Endothelial cell of umbilical vein (primary cell): ENCODE measurements at regions not wholly inside any gene's neighbourhood (a gene's known extent, or its start where the extent isn't known, plus 50 kb on each side); places are given as distances from the start of the nearest gene placed in this dataset.

Experiments used
- BruUV-seq: library from RNA; stranded (reverse); fragments of 400-500 nt; replicated peaks from 2 replicates; lab custom pipeline; 2021; lab: Mats Ljungman, UMichigan
- CTCF ChIA-PET: fragments of 300-600, 350-600 bp; sonication (Branson Sonifier 250); formaldehyde crosslinking; loops from one replicate; lab custom pipeline; 2021; ENCODE audit warnings: antibody characterized with exemption, inconsistent platforms; lab: Charles Lee
- POLR2A ChIA-PET: fragments of 300-600, 350-600 bp; sonication (Branson Sonifier 250); formaldehyde crosslinking; loops from one replicate; lab custom pipeline; 2021; ENCODE audit warnings: antibody characterized with exemption, inconsistent platforms; lab: Charles Lee
- DNase-seq: peaks from one replicate; pipeline ENCODE4 v3.0.0-alpha.2; 2011; ENCODE audit warnings: low read depth, low spot score
- FAIRE-seq: peaks from 2 replicates; lab custom pipeline; 2011; peaks lifted over from hg19 to GRCh38; lab: Jason Lieb, UNC
- H2AFZ ChIP-seq: 2 replicates; pipeline ENCODE4 v1.6.0; 2012; ENCODE audit warnings: low read depth, low read length, control low read depth, inconsistent platforms
- H3K27ac ChIP-seq: 2 replicates; pipeline ENCODE4 v1.5.1; 2011; ENCODE audit warnings: low read depth, mild to moderate bottlenecking, control low read depth, low read length, moderate library complexity; ENCODE audit not compliant: insufficient read depth
- H3K27me3 ChIP-seq, 2 experiments: 2 replicates each; pipeline versions ENCODE4 v1.6.0 to v1.6.1; 2011; ENCODE audit warnings: low read length in 2 of 2, mixed read lengths in 1 of 2; ENCODE audit not compliant: control insufficient read depth in 2 of 2, insufficient read depth in 2 of 2
- H3K36me3 ChIP-seq, 2 experiments: 2 replicates in 1 of 2; 3 replicates in 1 of 2; pipeline ENCODE4 v1.5.1; 2011; ENCODE audit warnings: low read length in 2 of 2, mild to moderate bottlenecking in 1 of 2, moderate library complexity in 1 of 2; ENCODE audit not compliant: control insufficient read depth in 2 of 2, insufficient read depth in 2 of 2; ENCODE audit errors: extremely low read depth in 1 of 2
- H3K4me1 ChIP-seq: 3 replicates; pipeline ENCODE4 v1.5.1; 2011; ENCODE audit warnings: mild to moderate bottlenecking, low read length; ENCODE audit not compliant: control insufficient read depth, insufficient read depth; ENCODE audit errors: extremely low read depth
- H3K4me2 ChIP-seq: 2 replicates; pipeline ENCODE4 v1.6.1; 2011; ENCODE audit warnings: low read length, control low read depth, mixed read lengths; ENCODE audit not compliant: insufficient read depth
- H3K4me3 ChIP-seq, 3 experiments: fragments of 200-600 bp in 1 of 3; sonication (generic), shearing (Covaris generic) in 1 of 3; replicated peaks in 1 of 3; 2 replicates each; pipeline ENCODE4 v1.5.1; 2011 to 2016; ENCODE audit warnings: control low read depth in 3 of 3, low read length in 3 of 3, mild to moderate bottlenecking in 2 of 3, inconsistent platforms in 1 of 3, low read depth in 1 of 3, moderate library complexity in 1 of 3; ENCODE audit not compliant: insufficient read depth in 1 of 3
- H3K79me2 ChIP-seq: 2 replicates; pipeline ENCODE4 v1.6.0; 2012; ENCODE audit warnings: low read length, inconsistent platforms; ENCODE audit not compliant: control insufficient read depth, insufficient read depth
- H3K9ac ChIP-seq: replicated peaks from 2 replicates; pipeline ENCODE3; 2011; ENCODE audit warnings: low read length, control low read depth; ENCODE audit not compliant: insufficient read depth; ENCODE audit errors: extremely low read depth
- H3K9me1 ChIP-seq: replicated peaks from 3 replicates; pipeline ENCODE4 v1.6.0; 2011; ENCODE audit warnings: mild to moderate bottlenecking, low read length; ENCODE audit not compliant: control insufficient read depth, insufficient read depth; ENCODE audit errors: extremely low read depth
- H3K9me3 ChIP-seq: replicated peaks from 2 replicates; pipeline ENCODE4 v1.5.1; 2012; ENCODE audit warnings: low read length, inconsistent platforms; ENCODE audit not compliant: control insufficient read depth, insufficient read depth
- H4K20me1 ChIP-seq: replicated peaks from 2 replicates; pipeline ENCODE3; 2011; ENCODE audit warnings: mild to moderate bottlenecking, low read length; ENCODE audit not compliant: control insufficient read depth, insufficient read depth; ENCODE audit errors: extremely low read depth
- EZH2 ChIP-seq: IDR thresholded peaks from 2 replicates; pipeline ENCODE4 v1.6.1; 2012; ENCODE audit warnings: borderline replicate concordance, low read depth, mild to moderate bottlenecking, moderate library complexity, low read length, inconsistent platforms; ENCODE audit not compliant: severe bottlenecking
- FOS ChIP-seq: IDR thresholded peaks from 2 replicates; pipeline ENCODE4 v1.6.1; 2011; ENCODE audit warnings: mild to moderate bottlenecking, low read length, moderate library complexity, borderline replicate concordance; ENCODE audit not compliant: insufficient read depth
- GATA2 ChIP-seq: IDR thresholded peaks from 2 replicates; pipeline ENCODE4 v1.7.0; 2011; ENCODE audit warnings: low read depth, mild to moderate bottlenecking, moderate library complexity, mixed read lengths, low read length; ENCODE audit not compliant: insufficient read length, insufficient read depth
- JUN ChIP-seq: IDR thresholded peaks from 2 replicates; pipeline ENCODE4 v1.6.1; 2011; ENCODE audit warnings: borderline replicate concordance, low read depth; ENCODE audit not compliant: insufficient read length, insufficient read depth
- MAX ChIP-seq: IDR thresholded peaks from 2 replicates; pipeline ENCODE4 v1.6.1; 2011; ENCODE audit not compliant: insufficient read depth, insufficient read length
- MYC ChIP-seq: IDR thresholded peaks from one replicate; pipeline ENCODE4 v1.6.1; 2011; ENCODE audit warnings: mild to moderate bottlenecking, low read depth, low read length
- POLR2A ChIP-seq: IDR thresholded peaks from 2 replicates; pipeline ENCODE4 v1.6.1; 2012; ENCODE audit warnings: low read depth, mild to moderate bottlenecking, control low read depth, low read length
- POLR2AphosphoS5 ChIP-seq: IDR thresholded peaks from 2 replicates; pipeline ENCODE4 v1.6.1; 2012; ENCODE audit warnings: low read depth, mild to moderate bottlenecking, control low read depth, low read length, moderate library complexity; ENCODE audit not compliant: insufficient read depth
- dilution Hi-C: fragments of 300-500 bp; cut with MboI; formaldehyde crosslinking; loops from one replicate; pipeline ENCODE4 v1.15.0; 2019; ENCODE audit warnings: low sequenced_read_pairs; ENCODE audit not compliant: extremely low pct_ligation_motif_present
- intact Hi-C: fragments of 100-400 bp; cut with micrococcal nuclease; formaldehyde crosslinking; loops from one replicate; pipeline ENCODE4 v1.10.0; 2022
- TF ChIP-seq, protein P1 (sequence below), 2 donors: IDR thresholded peaks; 1 replicate in 1 of 2; 2 replicates in 1 of 2; pipeline ENCODE4 v1.5.1; 2011; ENCODE audit warnings: low read length in 2 of 2, mild to moderate bottlenecking in 2 of 2, moderate library complexity in 2 of 2, control low read depth in 1 of 2, inconsistent platforms in 1 of 2, low read depth in 1 of 2; ENCODE audit not compliant: insufficient read depth in 1 of 2; ENCODE audit errors: extremely low read depth in 1 of 2

DNA sequence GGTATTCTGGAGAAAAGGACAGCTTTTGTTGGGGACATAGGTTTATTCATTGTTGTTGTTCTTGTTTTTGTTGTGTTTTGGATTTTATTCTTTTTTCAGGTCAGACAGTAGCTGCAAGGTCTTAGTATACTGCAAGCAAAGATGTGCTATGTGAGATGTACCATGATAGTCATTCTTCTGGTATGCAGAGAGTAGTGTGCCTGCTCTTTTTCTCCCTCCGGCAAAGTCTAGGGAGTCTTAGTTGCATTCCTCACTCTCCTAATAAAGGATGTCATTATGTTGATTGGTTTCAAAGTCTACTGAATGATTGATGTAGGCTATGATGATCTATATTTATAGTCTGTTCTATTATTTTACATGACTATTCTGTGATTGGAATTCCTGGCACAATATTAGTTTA, 119.9 kb upstream of the POF1B start:
- Histone ChIP-seq H3K4me3 (no peak overlapping the region), H2AFZ (no peak overlapping the region), H3K27me3 (no peaks in the 10 kb centered on the region), H4K20me1 (no peaks in the 10 kb centered on the region), H3K27ac (no peak overlapping the region), H3K4me1 (no peaks in the 10 kb centered on the region), H3K79me2 (no peaks in the 10 kb centered on the region), H3K9me1 (no peaks in the 10 kb centered on the region), H3K9ac (no peak overlapping the region), H3K9me3 (no peaks in the 10 kb centered on the region), H3K36me3 (no peaks in the 10 kb centered on the region), H3K4me2 (no peak overlapping the region)
- dilution Hi-C loops = no loop called here
- no TSS peak for BruUV-seq
- TF ChIP-seq POLR2AphosphoS5 = no peak
- TF ChIP-seq MAX = no peak
- TF ChIP-seq, protein P1, sequence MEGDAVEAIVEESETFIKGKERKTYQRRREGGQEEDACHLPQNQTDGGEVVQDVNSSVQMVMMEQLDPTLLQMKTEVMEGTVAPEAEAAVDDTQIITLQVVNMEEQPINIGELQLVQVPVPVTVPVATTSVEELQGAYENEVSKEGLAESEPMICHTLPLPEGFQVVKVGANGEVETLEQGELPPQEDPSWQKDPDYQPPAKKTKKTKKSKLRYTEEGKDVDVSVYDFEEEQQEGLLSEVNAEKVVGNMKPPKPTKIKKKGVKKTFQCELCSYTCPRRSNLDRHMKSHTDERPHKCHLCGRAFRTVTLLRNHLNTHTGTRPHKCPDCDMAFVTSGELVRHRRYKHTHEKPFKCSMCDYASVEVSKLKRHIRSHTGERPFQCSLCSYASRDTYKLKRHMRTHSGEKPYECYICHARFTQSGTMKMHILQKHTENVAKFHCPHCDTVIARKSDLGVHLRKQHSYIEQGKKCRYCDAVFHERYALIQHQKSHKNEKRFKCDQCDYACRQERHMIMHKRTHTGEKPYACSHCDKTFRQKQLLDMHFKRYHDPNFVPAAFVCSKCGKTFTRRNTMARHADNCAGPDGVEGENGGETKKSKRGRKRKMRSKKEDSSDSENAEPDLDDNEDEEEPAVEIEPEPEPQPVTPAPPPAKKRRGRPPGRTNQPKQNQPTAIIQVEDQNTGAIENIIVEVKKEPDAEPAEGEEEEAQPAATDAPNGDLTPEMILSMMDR (IDR thresholded peaks at IDR 0.05; ENCODE audit: extremely low read depth in 1 of 2, insufficient read depth in 1 of 2, low read depth in 1 of 2, low read length in 2 of 2) = no peak
- no peak for TF ChIP-seq EZH2
- no peak for TF ChIP-seq GATA2
- TF ChIP-seq MYC = no peak
- TF ChIP-seq FOS = no peak
- no peak for TF ChIP-seq POLR2A
- TF ChIP-seq JUN = no peak
- intact Hi-C loops = no loop called here
- ChIA-PET CTCF (no interaction called here), POLR2A (no interaction called here)
- no peak for FAIRE-seq
- no peak for DNase-seq
